Activated naive CD8-positive, alpha-beta T cell treated with anti-CD3 and anti-CD28 coated beads, Interleukin-2, amount 10 ng/mL, durations not matched to agents 7 days and 5 days (primary cell): ENCODE measurements at regions not wholly inside any gene's neighbourhood (a gene's known extent, or its start where the extent isn't known, plus 50 kb on each side); places are given as distances from the start of the nearest gene placed in this dataset.

ENCODE experiments used
- ATAC-seq: fragments of 150-1000 bp; cut with Tn5 transposase; one replicate; pipeline ENCODE4 v1.10.0; 2021; ENCODE audit warnings: low read depth, moderate library complexity
- POLR2A ChIA-PET: fragments of 350-600 bp; sonication (Branson Sonifier 250); formaldehyde crosslinking; loops from one replicate; lab custom pipeline; 2021; ENCODE audit warnings: antibody characterized with exemption; lab: Charles Lee
- DNase-seq: peaks from one replicate; pipeline ENCODE4 v3.0.0; 2021
- H3K27ac Mint-ChIP-seq: one replicate; pipeline ENCODE4 v1.8.0; 2022; ENCODE audit warnings: mild to moderate bottlenecking, mixed read lengths
- H3K27me3 Mint-ChIP-seq: one replicate; pipeline ENCODE4 v1.8.0; 2022; ENCODE audit warnings: mild to moderate bottlenecking, moderate library complexity, mixed read lengths
- H3K36me3 Mint-ChIP-seq: one replicate; pipeline ENCODE4 v1.8.0; 2021; ENCODE audit warnings: mild to moderate bottlenecking, mixed read lengths
- H3K4me1 Mint-ChIP-seq: one replicate; pipeline ENCODE4 v1.8.0; 2021; ENCODE audit warnings: mixed read lengths
- H3K4me3 Mint-ChIP-seq: one replicate; pipeline ENCODE4 v1.8.0; 2022; ENCODE audit warnings: mild to moderate bottlenecking, moderate library complexity, mixed read lengths
- H3K9me3 Mint-ChIP-seq: one replicate; pipeline ENCODE4 v1.8.0; 2021; ENCODE audit warnings: mixed read lengths

DNA sequence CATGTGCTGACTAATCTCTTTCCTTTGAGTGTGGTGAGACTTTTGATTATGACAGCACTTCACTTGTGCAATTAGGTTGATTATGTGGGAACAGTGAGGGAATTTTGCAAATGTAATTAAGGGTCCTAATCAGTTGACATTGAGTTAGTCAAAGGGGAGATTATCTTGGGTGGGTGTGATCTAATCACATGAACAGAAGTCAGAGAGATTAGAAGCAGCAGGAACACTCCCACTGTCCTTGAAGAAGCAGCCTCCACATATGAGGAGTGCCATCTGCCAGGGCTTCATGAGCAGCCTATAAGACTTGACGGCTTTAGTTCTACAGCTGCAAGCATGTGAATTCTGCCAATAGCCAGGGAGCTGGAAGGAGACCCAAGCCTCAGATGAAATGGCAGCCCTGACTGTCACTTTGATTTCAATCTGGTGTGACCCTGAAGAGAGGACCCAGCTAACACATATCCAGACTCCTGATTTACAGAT is 89.4 kb upstream of the APCDD1 start:
- H3K9me3 Mint-ChIP-seq = peaks cover 7% of the 10 kb centered on the region
- H3K36me3 Mint-ChIP-seq = no peaks in the 10 kb centered on the region
- POLR2A ChIA-PET = no interaction called here
- H3K4me3 Mint-ChIP-seq = no peak overlapping the region
- no peak overlapping the region for H3K27ac Mint-ChIP-seq
- H3K4me1 Mint-ChIP-seq = no peaks in the 10 kb centered on the region
- DNase-seq (no peak), ATAC-seq (no peak)
- H3K27me3 Mint-ChIP-seq = peaks cover 13% of the 10 kb centered on the region

DNA sequence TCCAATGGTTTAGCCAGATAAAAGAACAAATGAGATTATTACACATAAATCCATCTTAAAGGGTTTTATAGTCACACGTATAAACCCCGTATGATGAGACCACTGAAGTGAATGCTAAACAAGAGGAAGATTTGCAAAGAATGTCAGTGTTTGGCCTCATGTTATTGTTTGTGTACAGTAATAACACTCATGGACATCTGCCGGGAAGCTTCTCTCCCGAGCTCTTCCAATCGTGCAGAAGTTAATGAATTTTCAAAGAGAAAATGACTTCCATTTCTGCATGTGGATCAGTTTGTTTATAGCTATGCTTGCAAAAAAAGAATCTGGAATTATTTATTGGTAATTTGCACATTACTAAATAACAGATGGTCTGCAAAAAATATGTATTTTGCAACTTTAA is 88.5 kb upstream of the APCDD1 start:
- Mint-ChIP-seq H3K27me3 (peaks cover 13% of the 10 kb centered on the region), H3K36me3 (no peaks in the 10 kb centered on the region), H3K4me3 (no peak overlapping the region), H3K4me1 (no peaks in the 10 kb centered on the region), H3K9me3 (peaks cover 6% of the 10 kb centered on the region), H3K27ac (no peak overlapping the region)
- DNase-seq = no peak
- POLR2A ChIA-PET = no interaction called here
- no peak for ATAC-seq

DNA sequence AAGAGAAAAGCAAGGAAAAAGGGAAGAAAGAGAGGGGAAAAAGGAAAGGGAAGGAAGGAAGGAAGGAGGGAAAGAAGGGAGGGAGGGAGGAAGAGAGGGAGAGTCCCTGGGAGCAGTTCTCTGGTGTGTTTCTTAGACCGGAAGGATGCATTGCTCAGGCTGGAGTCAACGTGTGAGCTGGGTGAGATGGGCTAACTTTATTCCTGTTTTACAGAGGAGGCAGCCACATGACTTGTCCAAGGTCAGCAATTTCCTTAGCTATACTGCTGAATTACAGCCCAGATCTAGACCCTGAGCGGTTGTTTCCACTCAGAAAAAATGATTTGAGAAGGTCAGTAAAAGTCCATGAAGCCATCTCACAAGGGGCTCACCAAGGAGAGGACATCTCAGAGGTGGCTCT is 86.6 kb upstream of the APCDD1 start:
- H3K36me3 Mint-ChIP-seq = no peaks in the 10 kb centered on the region
- H3K4me1 Mint-ChIP-seq = no peaks in the 10 kb centered on the region
- H3K27ac Mint-ChIP-seq = no peak overlapping the region
- H3K4me3 Mint-ChIP-seq = no peak overlapping the region
- peaks cover 4% of the 10 kb centered on the region for H3K9me3 Mint-ChIP-seq
- peaks cover 16% of the 10 kb centered on the region for H3K27me3 Mint-ChIP-seq
- POLR2A ChIA-PET = no interaction called here
- DNase-seq = no peak
- ATAC-seq = no peak

DNA sequence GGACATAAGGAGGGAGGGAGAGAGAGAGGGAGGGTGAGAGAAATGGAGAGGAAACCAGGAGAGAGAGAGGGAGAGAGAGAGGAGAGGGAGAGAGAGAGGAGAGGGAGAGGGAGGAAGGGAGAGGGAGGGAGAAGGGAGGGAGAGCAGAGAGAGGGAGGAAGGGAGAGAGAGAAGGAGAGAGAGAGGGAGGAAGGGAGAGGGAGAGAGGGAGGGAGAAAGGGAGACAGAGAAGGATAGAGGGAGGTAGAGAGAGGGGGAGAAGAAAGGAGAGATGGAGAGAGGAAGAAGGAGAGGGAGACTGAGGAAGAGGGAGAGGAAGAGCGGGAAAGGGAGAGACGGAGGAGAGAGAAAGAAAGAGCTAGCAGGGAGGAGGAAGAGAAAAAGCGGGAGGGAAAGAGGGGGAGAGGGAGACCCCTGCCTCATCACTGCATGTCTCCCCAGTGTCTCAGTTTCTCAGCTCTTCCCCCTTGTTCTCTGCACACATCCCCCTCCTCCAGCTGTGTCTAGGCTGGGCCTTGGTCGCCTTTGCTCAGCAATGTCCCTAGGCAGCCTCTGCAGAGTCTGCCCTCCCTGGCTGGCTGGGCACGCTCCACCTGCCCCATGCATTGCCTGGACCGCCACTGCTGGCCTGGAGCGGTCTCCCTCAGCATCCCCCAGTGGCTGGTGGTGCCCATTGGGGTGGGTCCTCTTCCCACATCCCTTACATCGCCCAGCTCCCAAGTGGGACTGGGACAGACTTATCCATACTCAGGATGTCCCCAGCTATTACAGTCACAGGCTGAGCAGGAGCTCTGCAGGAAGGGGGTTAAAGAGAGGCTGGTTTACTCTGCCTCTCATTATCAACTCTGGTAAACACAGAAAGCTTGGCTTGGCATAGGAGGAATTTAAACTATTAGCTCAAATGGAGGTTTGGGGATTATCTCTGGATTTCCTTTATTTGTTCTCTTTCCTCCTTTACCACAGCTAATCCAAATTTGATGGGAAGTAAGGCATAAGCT is 85.7 kb upstream of the APCDD1 start:
- H3K9me3 Mint-ChIP-seq = no peaks in the 10 kb centered on the region
- peaks cover 13% of the 10 kb centered on the region for H3K27me3 Mint-ChIP-seq
- H3K36me3 Mint-ChIP-seq = no peaks in the 10 kb centered on the region
- no peak overlapping the region for H3K4me3 Mint-ChIP-seq
- ATAC-seq (no peak), DNase-seq (no peak)
- POLR2A ChIA-PET = no interaction called here
- H3K27ac Mint-ChIP-seq = no peak overlapping the region
- no peaks in the 10 kb centered on the region for H3K4me1 Mint-ChIP-seq

DNA sequence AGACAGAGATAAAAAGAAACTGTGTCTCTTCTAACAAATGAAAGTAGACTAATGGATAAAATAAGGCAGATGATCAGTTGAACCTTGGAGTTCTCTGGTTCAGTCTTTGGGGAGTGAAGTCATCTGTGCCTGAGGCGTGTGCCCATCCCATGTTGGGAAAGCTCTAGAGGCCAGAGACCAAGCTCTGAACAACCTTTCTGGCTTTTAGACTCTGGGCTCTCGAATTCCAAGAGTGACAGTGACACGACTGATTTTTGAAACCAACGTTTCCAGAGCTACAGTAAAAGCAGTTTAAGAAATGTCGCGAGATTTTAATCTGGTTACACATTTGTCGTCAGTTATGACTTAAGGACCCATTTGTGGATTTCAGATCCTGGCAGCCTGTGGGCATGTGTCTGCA is 83.7 kb upstream of the APCDD1 start:
- Mint-ChIP-seq H3K4me3 (no peak overlapping the region), H3K36me3 (no peaks in the 10 kb centered on the region)

DNA sequence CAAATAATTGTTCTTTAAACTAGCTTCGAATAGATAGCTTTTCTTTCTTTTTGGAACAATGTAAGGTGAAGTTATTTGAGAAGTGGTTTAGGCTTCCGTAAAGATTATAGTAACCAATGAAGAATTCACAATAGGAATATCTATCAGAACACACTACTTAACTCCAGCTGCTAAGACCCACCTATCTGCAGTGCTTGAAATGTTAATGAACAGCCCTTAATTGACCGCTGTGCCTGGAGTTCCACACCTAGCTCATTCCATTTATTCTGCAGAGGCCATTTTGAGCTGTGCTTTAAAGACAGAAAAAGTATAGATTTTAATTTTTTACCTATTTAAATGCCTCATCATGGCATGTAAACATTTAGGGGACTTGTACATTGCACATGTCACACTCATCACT is 83.3 kb upstream of the APCDD1 start:
- POLR2A ChIA-PET = no interaction called here
- Mint-ChIP-seq H3K4me3 (no peak overlapping the region), H3K27ac (no peak overlapping the region), H3K9me3 (no peaks in the 10 kb centered on the region), H3K4me1 (no peaks in the 10 kb centered on the region), H3K36me3 (no peaks in the 10 kb centered on the region), H3K27me3 (peaks cover 11% of the 10 kb centered on the region)
- DNase-seq = no peak
- no peak for ATAC-seq

More for the DNA sequence above, 83.7 kb upstream of the APCDD1 start:
- Mint-ChIP-seq H3K9me3 (no peaks in the 10 kb centered on the region), H3K27me3 (peaks cover 13% of the 10 kb centered on the region), H3K4me1 (no peaks in the 10 kb centered on the region), H3K27ac (no peak overlapping the region)
- POLR2A ChIA-PET = no interaction called here
- DNase-seq = no peak
- no peak for ATAC-seq

DNA sequence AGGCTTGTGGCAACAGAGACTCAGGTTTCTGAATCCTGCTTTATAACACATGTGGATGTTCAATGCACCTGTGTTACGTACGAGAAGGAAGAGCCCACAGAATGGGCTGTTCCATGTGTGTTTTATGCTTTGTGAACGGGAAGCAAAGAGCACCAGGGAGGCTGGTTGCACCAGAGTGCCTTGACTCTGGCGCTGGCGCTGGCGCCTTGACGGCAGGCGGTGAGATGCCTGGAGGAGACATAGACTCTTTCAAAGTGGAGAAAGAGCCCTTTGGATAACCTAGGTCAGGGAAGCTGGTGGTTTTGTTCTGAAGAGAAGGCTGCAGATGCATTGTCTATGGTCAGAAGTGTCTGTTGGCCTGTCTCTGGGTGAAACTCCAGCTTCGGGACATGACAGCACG is 80.2 kb upstream of the APCDD1 start:
- Mint-ChIP-seq H3K4me1 (no peaks in the 10 kb centered on the region), H3K9me3 (no peaks in the 10 kb centered on the region), H3K4me3 (no peak overlapping the region), H3K27ac (no peak overlapping the region), H3K27me3 (peaks cover 8% of the 10 kb centered on the region), H3K36me3 (no peaks in the 10 kb centered on the region)
- POLR2A ChIA-PET = no interaction called here
- ATAC-seq (no peak), DNase-seq (no peak)

DNA sequence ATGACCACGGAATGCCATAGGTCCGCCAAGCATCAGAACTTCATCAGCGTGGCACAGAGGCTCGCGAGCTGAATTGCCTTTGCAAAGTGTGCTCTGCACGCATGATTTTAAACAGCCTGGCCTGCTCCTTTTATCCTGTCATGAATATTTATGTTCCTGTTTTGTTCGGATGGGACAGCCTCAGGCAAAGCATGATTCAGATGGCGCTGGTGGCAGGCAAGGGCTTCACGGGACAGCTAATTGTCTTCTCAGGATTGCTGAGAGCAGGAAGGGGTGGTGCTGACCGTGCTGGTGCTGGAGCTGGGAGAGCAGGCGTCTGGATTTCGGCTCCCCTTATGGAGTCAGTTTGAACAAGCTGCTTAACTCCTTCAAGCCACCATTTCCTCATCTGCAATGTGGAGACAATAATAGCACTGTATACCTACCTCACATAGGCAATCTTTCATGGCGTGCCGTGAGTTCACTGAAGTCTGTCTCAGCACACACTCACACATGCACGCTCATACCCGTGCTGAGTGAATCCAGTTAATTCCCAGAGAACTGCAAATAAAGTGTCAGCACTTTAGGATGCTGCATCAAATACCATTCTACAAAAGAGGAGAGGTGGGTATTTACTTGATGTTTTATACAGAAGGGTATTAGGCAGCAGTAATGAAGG is 79.7 kb upstream of the APCDD1 start:
- ATAC-seq (no peak), DNase-seq (no peak)
- Mint-ChIP-seq H3K27ac (no peak overlapping the region), H3K4me3 (no peak overlapping the region), H3K4me1 (no peaks in the 10 kb centered on the region), H3K36me3 (no peaks in the 10 kb centered on the region), H3K27me3 (peaks cover 8% of the 10 kb centered on the region), H3K9me3 (no peaks in the 10 kb centered on the region)
- POLR2A ChIA-PET = no interaction called here

DNA sequence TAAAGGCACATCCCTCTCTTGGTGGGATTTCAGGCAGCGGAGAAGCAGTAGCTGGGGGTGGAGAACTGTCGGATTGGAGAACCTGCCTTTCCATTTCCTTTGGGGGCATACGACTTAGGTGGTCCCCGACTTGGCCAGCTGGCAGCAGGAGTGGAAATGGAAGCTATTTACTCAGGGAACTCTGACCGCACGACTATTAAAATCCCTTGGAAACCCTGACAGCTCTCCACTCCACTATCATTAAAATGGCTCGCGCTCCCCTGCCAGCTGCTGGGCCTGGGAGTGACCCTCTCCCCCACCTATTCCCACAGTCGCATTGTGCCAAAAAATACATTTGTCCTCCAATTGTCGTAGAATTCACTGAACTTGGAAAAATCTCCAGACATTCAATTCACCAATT is 77.7 kb upstream of the APCDD1 start:
- no peak for ATAC-seq
- H3K9me3 Mint-ChIP-seq = no peaks in the 10 kb centered on the region

DNA sequence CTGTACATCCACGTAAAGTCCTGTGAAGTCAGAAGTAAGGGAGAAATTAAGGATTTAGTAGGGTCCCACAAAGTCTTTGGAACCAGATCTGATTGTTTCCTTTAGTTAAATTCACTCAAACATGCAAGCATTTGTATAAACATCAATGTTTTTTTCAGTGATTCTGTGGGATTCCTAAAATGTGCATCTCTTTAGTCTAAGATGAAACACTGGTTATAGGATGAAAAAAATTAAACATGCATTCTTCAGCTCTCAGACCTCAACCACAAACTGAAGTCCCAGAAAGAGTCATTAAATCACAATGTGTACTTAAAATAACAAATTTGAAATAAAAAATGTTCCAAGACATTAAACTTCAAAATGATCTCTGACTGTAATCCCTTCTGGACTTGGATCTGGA is 76.5 kb upstream of the APCDD1 start:
- POLR2A ChIA-PET = no interaction called here
- H3K9me3 Mint-ChIP-seq = no peaks in the 10 kb centered on the region
- H3K27ac Mint-ChIP-seq = no peak overlapping the region
- no peaks in the 10 kb centered on the region for H3K4me1 Mint-ChIP-seq
- H3K4me3 Mint-ChIP-seq = no peak overlapping the region
- peaks cover 4% of the 10 kb centered on the region for H3K27me3 Mint-ChIP-seq
- H3K36me3 Mint-ChIP-seq = no peaks in the 10 kb centered on the region
- DNase-seq (no peak), ATAC-seq (no peak)

More for the DNA sequence above, 77.7 kb upstream of the APCDD1 start:
- no peak overlapping the region for H3K27ac Mint-ChIP-seq
- POLR2A ChIA-PET = no interaction called here
- DNase-seq = no peak
- peaks cover 6% of the 10 kb centered on the region for H3K27me3 Mint-ChIP-seq
- H3K4me3 Mint-ChIP-seq = no peak overlapping the region
- H3K36me3 Mint-ChIP-seq = no peaks in the 10 kb centered on the region
- H3K4me1 Mint-ChIP-seq = no peaks in the 10 kb centered on the region

DNA sequence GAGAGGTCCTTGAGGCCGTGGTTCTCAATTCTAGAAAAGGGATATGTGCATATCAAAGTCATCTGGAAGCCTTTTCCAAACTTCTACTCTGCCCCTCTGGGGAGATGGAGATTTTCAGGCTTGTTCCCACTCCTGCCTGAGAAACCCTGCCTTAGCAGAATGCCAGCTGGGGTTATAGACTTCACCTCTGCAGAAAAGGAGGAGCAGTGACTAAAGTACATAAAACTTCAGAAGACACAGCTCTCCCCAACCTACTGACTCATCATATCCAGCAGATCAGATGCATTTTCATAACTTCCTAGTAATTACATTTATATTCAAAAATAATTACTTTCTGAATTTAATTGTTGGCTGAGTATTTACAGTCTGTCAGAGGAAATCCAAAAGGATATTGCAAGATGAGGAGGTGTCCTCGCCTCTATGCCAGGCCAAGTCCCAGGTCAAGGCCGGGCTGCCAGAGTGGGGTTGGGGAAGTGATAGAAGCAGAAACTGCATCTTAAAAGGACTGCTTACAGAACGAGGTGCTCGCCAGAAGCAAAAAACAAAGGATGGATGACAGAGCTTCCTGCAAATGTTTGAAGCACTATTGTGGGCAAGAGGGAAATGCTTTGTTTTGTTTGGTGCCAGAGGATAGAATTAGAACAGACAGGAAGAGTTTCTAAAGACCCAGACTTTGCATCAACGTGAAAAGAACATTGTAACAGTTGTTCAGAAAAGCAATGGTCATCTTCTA is 75.6 kb upstream of the APCDD1 start:
- POLR2A ChIA-PET = no interaction called here
- Mint-ChIP-seq H3K27me3 (peaks cover 8% of the 10 kb centered on the region), H3K36me3 (no peaks in the 10 kb centered on the region), H3K4me3 (no peak overlapping the region), H3K4me1 (no peaks in the 10 kb centered on the region), H3K27ac (no peak overlapping the region), H3K9me3 (no peaks in the 10 kb centered on the region)
- DNase-seq = no peak
- no peak for ATAC-seq

DNA sequence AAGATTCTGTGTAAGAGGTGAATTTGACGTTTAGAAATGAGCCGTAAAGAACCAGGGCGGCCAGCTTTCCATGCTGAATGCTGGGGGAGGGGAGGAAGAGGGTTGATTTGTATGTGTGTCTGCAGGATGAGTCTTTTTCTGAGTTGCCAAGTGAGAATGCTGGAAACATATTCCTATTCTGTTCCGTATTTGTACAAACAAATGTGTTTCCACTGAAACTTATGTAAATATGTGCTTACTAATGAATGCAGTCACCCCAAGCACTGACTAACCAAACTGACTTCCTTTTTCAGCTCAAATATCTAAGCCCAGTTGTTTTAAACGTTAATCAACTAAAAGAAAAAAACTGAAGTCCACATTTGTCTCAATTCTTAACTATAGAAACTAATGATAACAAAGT is 74.9 kb upstream of the APCDD1 start:
- Mint-ChIP-seq H3K36me3 (no peaks in the 10 kb centered on the region), H3K4me1 (no peaks in the 10 kb centered on the region), H3K27me3 (peaks cover 8% of the 10 kb centered on the region), H3K27ac (no peak overlapping the region), H3K9me3 (no peaks in the 10 kb centered on the region), H3K4me3 (no peak overlapping the region)
- no peak for DNase-seq
- no peak for ATAC-seq
- POLR2A ChIA-PET = no interaction called here

DNA sequence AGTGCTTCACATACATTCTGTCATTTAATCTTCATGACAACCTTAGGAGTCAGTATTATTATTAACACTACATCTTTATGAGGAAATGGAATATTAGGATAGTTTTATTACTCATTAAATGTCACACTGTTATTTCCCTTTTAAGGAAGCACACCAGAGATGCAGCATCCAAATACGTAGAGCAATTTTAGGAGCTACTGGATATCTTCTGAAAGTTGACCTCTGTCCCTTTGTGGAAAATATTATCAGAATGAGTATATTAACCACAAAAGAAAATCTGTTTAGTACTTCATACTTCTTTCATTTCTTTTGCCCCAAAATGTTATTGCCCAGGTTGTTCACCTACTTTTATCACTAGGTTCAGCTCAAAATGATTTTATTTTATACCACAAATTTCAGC is 72.9 kb upstream of the APCDD1 start:
- Mint-ChIP-seq H3K27ac (no peak overlapping the region), H3K9me3 (no peaks in the 10 kb centered on the region), H3K27me3 (peaks cover 8% of the 10 kb centered on the region), H3K4me1 (no peaks in the 10 kb centered on the region), H3K4me3 (no peak overlapping the region), H3K36me3 (no peaks in the 10 kb centered on the region)
- no peak for DNase-seq
- ATAC-seq = no peak
- POLR2A ChIA-PET = no interaction called here
